HG03095 (cell line): ENCODE measurements at regions not wholly inside any gene's neighbourhood (a gene's known extent, or its start where the extent isn't known, plus 50 kb on each side); places are given as distances from the start of the nearest gene placed in this dataset.

ENCODE experiments used
- ATAC-seq: cut with Tn5 transposase; IDR thresholded peaks from one replicate; pipeline ENCODE4 v1.9.1; 2021; ENCODE audit warnings: moderate library complexity; ENCODE audit not compliant: unreplicated experiment

DNA sequence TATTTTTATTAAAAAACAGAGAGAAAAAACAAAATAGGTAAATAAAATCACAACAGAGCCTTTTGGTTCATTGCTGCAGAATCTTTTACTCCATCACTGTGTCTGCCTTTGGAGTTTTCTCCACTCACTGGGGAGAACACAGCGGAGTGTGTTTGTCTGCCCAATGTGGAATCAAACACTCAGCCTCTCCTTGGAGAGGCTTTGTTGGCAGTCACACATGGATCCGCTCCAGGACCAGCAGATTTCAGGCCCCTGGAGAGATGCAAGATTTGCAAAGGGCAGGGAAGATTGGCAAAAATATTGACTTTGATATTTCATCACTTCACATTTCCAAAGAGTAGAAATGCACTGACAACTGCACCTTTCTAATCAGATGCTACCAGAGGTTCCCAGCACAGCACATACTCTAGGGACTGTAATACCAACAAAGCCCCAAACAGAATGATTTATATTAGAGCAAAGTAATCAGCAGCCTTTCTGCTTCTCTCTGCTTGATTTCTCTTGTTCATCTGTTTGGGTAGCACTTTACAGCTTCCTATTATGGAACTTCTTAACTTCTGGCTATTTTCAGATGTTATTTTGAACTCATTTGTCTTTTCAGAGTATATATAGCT, 1898.8 kb upstream of the PIK3C3 start:
- no peak for ATAC-seq

DNA sequence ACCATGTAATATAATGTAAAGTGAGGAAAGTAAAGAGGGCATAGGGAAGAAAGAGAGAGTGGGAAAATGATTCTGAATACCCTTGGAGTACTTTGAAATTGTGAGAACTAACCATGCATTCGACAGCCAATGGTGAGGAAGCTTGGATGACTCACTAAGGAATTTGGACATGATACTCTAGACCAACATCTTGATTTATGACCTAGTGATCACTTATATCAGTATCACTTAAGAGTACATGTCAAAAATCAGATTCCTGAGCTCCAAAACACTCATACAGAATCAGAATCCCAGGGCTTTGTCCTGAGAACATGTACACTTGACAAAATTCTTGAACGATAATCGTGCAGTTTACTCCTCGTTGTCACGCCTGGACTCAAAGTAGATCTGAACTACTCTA, 1899.8 kb upstream of the PIK3C3 start:
- ATAC-seq: no peak

DNA sequence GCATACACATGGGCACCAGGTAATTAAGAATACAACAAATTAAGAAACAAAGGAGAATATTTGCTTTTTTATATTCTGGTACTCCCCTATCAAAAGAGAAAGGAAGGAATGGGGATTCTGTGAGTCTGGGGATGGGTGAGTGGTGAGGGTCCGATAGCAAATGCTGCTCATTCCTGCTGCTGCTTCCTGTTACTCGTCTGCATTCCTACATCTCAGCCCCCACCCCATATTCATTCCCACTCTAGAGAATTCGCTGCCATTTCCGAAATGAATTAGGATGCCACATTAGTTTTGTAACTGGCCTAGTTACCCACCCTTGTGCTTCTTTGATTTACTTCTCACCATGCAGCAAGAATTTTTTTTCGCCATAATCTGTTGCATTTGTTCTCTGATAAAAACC, 1905.3 kb upstream of the PIK3C3 start:
- no peak for ATAC-seq

DNA sequence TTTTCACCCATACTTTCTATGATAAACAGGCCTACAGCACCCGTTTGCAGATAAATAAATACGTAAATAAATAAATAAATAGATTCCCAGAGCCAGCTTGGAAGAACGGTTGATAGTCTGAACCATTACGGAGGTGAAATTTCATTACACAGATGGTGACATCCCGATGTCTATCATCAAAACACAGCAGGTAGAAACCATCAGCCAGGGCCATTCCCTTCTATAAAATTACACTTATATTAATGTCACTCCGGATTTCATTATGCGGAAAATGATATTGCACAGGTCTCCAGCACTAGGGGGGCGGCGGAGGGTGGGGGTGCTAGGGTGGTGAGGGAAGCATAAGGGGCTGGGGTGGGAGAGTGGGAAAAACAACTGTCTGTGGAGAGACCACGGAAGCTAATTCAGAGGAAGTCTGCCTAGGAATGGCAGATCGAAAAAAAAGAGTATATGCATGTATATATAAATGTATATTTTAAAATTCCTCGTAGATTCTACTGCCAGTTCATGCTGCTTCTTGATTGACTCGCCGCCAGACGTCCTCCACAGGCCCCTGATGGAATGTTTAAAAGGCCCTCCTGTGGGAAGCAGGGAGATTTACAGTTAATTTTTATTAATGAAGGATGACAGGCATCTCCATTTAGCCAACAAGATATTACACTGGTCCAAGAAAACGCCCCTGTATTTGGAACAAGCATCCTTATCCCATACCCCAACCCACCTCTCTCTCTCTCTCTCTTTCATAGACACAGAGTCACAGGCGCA, 1906.0 kb upstream of the PIK3C3 start:
- no peak for ATAC-seq

DNA sequence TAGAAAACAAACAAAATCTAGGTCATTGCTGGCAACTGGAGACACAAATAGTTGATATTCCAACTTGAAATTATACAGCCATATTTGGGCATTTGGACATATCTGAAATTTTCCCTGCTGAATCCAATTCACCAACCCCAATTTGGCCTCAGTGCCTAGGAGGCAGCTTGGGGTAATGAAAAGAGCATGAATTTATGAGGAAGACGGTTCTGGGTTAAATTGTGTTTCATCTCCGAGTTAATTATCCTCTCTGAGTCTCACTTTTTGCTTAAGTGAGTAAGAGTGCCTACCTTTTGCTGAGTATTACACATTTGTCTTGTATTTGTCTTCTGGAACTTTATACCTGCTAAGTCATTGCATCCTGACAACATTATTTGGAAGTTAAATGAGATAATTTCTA, 1906.8 kb upstream of the PIK3C3 start:
- no peak for ATAC-seq

DNA sequence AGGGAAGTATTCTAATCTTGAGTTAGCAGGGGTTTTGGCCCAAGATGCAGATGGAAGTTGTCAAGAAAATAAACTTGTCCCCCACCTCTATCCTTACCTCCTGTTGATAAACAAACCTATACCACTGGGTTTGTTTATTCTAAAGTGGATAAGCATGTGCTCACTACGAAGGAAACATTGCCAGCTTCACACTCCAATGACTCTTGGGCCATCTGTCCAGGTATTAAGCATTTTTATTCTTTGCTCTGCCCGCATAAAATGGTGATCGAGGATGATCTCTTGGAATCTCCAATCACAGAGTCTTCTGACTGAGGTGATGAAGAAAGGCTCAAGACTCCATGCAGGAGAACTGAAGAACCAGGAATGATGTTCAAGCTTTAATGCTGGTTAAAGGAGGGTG, 1908.4 kb upstream of the PIK3C3 start:
- no peak for ATAC-seq

DNA sequence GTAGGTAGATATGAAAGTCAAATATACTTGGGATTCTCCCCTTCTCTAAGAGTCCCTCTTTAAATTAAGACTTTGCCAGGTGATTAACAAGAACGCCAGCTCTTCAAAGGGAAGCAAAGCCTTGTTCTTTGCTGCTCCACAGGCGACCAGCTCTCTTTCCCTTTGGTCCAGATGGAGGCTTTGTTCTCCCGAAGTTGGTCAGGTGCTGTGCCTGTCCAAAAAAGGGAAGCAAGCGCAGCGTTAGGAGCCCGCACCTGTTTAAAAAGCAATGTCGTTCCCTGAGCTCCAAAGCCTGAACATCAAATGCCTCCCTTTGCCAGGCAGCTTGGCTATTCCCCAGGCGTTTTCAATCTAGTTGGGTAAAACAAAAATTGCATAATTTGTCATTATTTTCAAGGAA, 1913.1 kb upstream of the PIK3C3 start:
- ATAC-seq: no peak

DNA sequence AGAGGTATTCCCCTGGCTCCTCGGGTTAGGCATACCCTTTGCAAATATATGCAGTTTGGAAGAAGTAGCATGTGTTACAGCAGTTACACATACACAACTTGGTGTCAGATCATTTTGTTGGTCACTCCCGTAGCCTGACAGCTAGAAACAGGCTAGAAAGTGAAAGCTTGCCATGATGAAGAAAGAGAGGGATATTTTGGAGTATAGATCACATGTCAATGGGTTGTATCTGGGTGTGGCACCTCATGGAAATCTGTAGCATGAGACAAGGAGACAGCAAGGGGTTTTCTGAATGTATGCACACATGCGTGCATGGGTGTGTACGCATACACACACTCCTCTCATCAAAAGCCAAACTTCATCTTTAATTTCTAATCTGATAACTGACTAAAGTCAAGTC, 1914.5 kb upstream of the PIK3C3 start:
- ATAC-seq: no peak

DNA sequence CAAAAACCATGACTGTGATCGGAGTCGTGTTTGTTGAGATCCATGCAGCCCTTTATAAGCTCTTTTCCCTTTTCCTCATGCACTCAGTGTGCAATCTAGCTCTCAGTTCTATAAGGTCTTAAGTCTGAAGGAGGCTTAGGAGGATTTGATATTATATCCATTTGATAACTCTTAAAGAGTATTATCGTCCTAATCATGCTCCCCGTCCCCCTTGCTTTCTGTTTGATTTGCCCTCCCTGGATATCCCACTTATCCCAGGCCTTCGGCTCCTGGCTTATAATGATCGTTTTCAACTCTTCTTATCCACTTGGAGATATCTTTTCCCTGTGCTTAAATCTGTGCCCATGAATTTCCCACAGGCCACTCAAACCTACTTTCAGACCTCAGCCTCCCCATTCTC, 1917.7 kb upstream of the PIK3C3 start:
- ATAC-seq: no peak

DNA sequence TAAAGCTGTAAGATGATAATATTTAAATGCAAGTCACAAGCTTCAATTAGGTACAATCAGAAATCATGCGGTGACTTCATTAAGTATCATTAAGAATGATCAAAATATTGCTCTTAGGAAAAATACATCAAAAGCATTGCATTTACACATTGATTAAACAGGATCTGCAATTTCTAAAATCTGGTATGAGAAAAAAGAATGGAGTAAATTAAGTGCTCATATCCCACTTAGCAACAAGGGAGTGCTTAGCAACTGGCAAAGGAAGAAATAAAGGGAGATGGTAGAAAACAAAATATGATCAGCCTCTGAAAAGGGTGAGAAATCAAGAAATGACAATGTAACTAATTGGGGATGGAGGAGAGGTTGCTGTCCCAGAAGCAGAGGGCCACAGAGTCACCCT, 1918.2 kb upstream of the PIK3C3 start:
- no peak for ATAC-seq

DNA sequence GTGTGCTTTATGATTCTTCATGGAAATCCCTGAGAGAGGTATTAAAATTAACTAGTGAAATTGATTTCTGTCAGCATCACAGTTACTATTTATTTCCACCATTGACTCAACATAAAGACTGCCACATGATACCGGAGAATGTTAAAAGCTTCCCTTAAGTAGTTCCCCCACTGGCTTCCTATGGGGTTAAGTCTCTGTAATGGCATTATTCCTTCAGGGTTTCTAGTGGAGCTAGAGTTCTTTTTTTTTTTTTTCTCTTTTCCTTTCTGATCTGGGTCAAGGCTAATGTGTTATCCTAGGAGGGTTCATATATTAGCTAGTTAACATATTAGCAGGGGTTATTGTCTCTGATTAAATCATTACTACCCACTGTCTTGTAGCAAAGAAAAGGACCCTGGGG, 1919.1 kb upstream of the PIK3C3 start:
- ATAC-seq: no peak

DNA sequence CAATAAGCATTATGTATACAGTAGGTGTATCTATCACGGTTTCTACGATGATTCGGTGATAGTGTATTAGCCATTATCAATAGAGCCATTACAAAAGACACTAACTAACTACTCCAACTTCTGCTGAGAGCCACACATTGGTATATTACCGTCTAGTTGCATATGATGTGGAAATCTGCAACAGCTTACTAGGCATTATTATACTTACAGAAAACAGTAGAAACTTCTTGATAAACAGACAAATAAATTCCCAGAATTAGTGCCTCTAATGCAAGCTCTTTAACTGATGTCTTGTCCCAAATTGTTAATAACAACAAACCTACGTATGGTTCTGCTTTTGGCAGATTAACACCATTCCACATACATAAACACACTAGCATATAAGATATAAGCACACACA, 1923.0 kb upstream of the PIK3C3 start:
- no peak for ATAC-seq

DNA sequence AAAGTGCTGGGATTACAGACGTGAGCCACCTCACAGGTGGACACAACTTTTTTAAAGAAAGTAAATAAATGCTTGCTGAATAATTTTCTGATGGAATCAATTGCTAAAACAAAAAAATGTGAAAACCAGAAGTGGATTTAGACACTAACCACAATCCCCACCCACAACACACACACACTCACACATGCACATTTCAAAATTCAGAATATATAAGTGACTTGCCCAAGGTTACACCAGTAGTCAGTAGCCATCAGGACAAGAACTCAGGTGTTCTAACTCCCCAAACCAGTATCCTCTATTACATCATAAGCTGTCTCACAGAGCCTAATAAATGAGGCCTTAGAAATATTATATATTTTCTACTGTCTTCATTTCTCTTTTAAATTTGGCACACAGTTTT, 1923.6 kb upstream of the PIK3C3 start:
- ATAC-seq: no peak

DNA sequence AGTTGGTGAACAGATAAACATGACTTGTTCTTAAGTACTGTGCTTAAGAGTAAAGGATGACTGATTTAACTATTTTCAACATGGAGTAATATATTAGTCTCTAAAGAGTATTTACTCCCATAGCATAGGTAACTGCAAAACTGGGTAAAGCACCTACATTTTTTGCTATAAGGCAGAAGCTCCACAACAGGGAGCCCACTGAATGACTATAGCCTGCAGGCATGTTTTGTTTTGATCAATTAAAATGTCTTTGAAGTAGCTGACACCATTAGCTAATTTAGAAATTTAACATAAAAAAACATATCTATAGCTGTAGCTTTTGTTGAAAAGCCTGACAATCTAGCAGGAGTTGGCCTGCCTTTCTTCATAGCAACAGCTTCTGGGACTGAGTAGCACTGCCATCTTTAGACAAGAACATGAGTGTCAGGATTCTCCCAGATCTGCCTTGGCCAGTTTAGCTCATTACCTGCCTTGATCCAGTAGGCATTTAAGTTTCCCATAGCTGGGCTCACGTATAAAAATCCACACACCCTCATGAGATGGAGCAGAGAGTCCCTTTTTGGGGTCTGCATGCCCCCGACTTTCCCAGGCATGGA, 1935.1 kb upstream of the PIK3C3 start:
- ATAC-seq: no peak

DNA sequence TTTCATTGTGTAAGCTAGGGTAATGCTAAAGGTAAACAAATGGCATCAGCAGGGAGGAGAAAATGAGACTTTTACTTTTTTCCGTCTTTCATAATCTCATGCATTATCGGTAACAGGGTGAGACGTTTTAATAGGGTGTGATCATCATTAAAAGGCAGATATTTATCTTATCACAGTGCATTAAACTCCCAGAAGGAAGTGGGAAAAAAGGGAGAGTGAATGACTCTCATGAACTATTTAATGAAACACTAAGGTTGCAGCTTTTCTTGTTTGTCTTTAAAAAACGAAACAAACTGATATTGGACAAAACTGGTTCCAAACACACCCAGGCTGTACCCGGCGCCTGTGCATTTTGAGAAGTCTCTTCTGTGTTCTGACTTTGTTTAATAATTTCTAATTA, 1936.8 kb upstream of the PIK3C3 start:
- ATAC-seq: no peak

DNA sequence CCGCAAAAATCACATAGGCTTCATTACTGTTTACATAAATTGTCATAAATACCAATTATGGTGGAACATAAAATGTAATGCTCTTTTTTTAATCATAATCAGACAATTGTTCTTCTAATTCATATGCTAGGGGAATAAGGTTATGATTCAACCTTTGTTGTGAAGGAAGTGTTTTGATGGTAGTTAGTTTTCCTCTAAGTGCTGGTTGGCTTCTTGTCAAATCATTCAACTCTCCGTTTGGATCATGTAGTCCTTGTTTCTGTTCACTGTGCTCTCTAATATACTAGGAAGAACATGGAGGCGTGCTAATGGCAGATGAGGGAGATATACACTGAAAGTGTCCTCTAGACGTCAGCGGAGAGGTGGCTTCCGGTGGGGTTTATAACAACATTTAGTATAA, 1938.0 kb upstream of the PIK3C3 start:
- no peak for ATAC-seq

DNA sequence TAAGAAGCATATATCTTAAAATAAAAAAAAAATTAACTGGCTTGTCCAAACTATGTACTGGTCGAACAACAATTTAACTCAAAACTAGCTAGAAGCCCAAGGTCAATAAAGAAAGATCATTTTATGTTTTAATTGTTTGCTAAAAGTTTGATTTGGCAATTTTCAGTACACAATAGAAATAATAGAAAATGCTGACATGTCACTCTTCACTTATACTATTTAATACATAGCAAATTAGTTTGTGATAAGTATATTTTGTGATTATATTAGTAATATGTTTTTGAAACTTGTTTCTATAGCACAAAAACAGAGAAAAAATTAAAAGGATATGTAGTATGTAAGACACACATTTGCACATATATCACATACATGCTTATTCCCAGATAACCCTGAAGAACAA, 1938.6 kb upstream of the PIK3C3 start:
- ATAC-seq: no peak

DNA sequence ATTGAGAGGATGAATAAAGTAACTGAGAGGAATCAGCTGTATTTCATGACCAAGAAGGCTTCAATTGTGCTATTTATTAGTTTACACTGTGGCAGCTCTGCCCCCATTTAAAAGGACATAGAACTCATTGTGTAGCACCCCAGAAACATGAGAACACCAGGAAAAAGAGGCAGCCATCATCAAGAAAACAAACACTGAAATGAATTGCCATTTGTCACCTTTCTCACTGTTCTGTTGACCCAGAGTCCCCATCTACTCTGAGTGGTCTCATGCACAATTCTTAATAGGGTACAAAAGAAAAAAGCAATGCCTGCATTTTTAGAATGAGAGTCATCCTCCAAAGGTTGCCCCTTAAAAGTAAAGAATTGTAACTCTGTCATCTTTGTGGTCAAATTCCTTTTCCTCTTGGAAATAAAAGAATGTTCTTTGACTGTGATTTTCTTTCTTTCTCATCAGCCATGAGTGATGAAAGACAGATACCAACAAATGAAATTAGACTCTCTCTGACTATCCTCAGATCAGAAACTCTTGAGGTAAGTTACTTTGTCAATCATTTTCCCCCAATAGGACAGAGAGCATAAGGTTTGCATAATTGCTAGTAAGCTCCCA, 1941.9 kb upstream of the PIK3C3 start:
- ATAC-seq: no peak

DNA sequence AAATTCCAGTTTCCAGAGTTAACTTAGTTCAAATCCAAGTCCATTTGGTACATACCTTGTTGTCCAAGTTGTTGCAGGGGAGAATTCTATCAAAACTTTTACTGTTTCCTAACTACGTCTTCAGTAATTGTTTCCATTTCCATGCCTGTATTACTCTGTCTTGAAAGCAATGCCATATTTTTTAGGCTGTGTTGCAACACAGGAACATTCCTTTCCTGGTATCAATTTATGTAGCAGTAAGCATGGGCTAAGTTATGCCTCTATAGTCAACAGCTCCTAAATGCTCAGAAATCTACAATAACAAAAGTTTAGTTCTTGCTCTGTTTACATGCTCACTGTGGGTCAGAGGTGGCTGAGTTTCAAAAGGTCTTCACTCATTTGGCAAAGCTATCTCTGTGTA, 1943.8 kb upstream of the PIK3C3 start:
- no peak for ATAC-seq

DNA sequence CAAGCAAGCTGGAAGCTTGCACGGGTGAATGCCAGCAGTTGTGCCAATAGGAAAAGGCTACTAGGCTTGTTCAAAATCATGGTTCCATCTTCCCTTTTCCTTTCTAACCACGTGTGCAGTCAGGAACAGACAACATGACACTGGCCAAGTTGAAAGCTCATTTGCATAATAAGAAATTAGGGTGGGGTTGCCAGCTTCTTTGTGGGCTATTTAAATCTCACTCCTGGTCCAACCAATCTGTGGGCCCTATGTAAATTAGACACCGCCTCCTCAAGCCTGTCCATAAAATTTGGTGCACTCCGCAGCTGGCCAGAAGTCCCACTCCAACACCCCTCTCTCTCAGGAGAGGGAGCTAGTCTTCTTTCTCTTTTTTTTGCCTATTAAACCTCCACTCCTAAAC, 1948.4 kb upstream of the PIK3C3 start:
- ATAC-seq: no peak

DNA sequence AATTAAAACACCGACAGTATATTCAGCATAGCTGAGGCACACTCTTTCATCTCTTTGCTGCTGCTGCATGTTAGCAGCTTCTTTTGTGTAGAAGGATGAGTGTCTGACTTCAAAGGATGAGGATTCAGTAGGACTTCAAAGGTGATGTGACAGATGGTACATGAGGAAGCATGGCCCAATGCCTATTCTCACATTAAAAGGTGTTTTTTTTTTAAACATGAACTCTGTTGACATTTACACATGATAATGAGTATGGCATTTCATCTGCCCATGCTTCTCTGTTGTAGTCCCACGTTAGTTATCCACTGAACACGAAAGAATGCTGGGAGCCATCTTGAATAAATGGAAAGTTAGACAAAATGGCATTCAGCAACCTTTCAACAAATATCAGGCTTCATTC, 1950.8 kb upstream of the PIK3C3 start:
- no peak for ATAC-seq

DNA sequence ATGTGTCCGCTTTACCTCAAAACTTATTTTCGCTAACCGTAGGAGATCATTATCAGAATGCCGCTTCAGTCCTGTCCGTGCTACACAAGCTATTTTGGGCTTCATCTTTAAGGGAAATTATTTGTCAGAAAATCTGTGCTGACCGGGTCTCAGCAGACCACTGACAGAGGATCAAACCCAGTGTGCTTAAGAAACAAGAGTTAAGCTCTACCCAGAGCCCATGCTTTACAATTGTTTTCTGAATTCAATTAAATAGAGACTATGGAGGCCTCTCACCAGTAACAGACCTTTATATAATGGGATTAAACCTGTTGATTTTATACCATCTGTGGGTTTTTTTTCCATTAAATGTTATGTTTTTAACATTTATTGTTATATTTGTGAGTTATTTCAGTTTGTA, 1956.7 kb upstream of the PIK3C3 start:
- ATAC-seq: no peak
